HCT116 (cell line): ENCODE measurements at regions not wholly inside any gene's neighbourhood (a gene's known extent, or its start where the extent isn't known, plus 50 kb on each side); places are given as distances from the start of the nearest gene placed in this dataset.

ENCODE experiments used
- CEBPB ChIP-seq: IDR thresholded peaks from 2 replicates; pipeline ENCODE4 v1.6.1; 2012; ENCODE audit warnings: low read depth
- CTCF ChIP-seq, 3 experiments: fragments of 200-600 bp in 1 of 3; sonication (generic) in 1 of 3; IDR thresholded peaks in 2 of 3; conservative IDR thresholded peaks in 1 of 3; 2 replicates each; pipeline ENCODE4 v1.5.1; 2012 to 2017; ENCODE audit warnings: low read depth in 2 of 3, low read length in 2 of 3, antibody characterized with exemption in 1 of 3, borderline replicate concordance in 1 of 3, control low read depth in 1 of 3, mild to moderate bottlenecking in 1 of 3, mixed read lengths in 1 of 3, mixed run types in 1 of 3, moderate library complexity in 1 of 3; ENCODE audit not compliant: insufficient read depth in 1 of 3
- MAX ChIP-seq: IDR thresholded peaks from 2 replicates; pipeline ENCODE4 v1.6.1; 2012
- POLR2A ChIP-seq: IDR thresholded peaks from 2 replicates; pipeline ENCODE4 v1.7.0; 2011; ENCODE audit warnings: borderline replicate concordance; ENCODE audit not compliant: insufficient read depth, insufficient read length; ENCODE audit errors: extremely low read depth
- POLR2AphosphoS5 ChIP-seq: IDR thresholded peaks from 2 replicates; pipeline ENCODE4 v1.6.1; 2011; ENCODE audit warnings: mild to moderate bottlenecking, low read depth, low read length, moderate library complexity
- RAD21 ChIP-seq: IDR thresholded peaks from 2 replicates; pipeline ENCODE4 v1.6.1; 2012; ENCODE audit warnings: low read depth, mild to moderate bottlenecking
- ZNF274 ChIP-seq: fragments of 200-500 bp; sonication (Bioruptor generic); IDR thresholded peaks from 2 replicates; pipeline ENCODE4 v1.6.1; 2014; ENCODE audit warnings: mild to moderate bottlenecking, low read depth, low read length, inconsistent platforms

GRCh38 chr17:6285486-6285885 is 149.4 kb downstream of the AIPL1 start:
- TF ChIP-seq CTCF (IDR thresholded peaks at IDR 0.05 in 2 of 3, conservative IDR thresholded peaks at IDR 0.05 in 1 of 3; ENCODE audit: borderline replicate concordance in 1 of 3, insufficient read depth in 1 of 3, low read depth in 2 of 3, low read length in 2 of 3), result no peak
- no peak for TF ChIP-seq RAD21
- TF ChIP-seq CEBPB, result no peak
- no peak for TF ChIP-seq POLR2A
- TF ChIP-seq POLR2AphosphoS5, result no peak
- no peak for TF ChIP-seq ZNF274
- no peak for TF ChIP-seq MAX
